SK-N-SH (cell line): ENCODE measurements at regions not wholly inside any gene's neighbourhood (a gene's known extent, or its start where the extent isn't known, plus 50 kb on each side); places are given as distances from the start of the nearest gene placed in this dataset.
"Not testable (repeated sequence)": the region's sequence is repeated elsewhere in the genome, so short reads cannot be mapped to it uniquely, and the experiment has no call there.

ENCODE experiments used
- CTCF ChIP-seq: fragments of 200-600 bp; sonication (generic); IDR thresholded peaks from 2 replicates; pipeline ENCODE4 v1.6.1; 2017; ENCODE audit warnings: antibody characterized with exemption, mild to moderate bottlenecking, moderate library complexity
- EZH2phosphoT487 ChIP-seq: fragments of 200-600 bp; sonication (generic); IDR thresholded peaks from 2 replicates; pipeline ENCODE4 v1.6.1; 2017; ENCODE audit warnings: low read depth, mixed run types, mild to moderate bottlenecking, antibody characterized with exemption, moderate library complexity, borderline replicate concordance
- JUND ChIP-seq: IDR thresholded peaks from 2 replicates; pipeline ENCODE4 v1.4.0; 2012
- POLR2AphosphoS5 ChIP-seq: IDR thresholded peaks from 2 replicates; pipeline ENCODE4 v1.6.1; 2012; ENCODE audit warnings: low read depth, low read length
- REST ChIP-seq: IDR thresholded peaks from 2 replicates; pipeline ENCODE4 v1.6.1; 2012; ENCODE audit warnings: mild to moderate bottlenecking, low read depth, low read length, moderate library complexity
- SIN3A ChIP-seq: IDR thresholded peaks from 2 replicates; pipeline ENCODE4 v1.6.1; 2012; ENCODE audit warnings: low read depth, mild to moderate bottlenecking, low read length, moderate library complexity, borderline replicate concordance
- TAF1 ChIP-seq: IDR thresholded peaks from 2 replicates; pipeline ENCODE4 v1.6.1; 2012; ENCODE audit warnings: low read depth, mild to moderate bottlenecking, low read length, moderate library complexity, borderline replicate concordance

GRCh38 chr1:149408404-149408803, 66.4 kb upstream of the NBPF19 start:
- not testable (repeated sequence) for TF ChIP-seq CTCF, EZH2phosphoT487, TAF1, REST, POLR2AphosphoS5, JUND, SIN3A
